ENCODE measurements at regions not wholly inside any gene's neighbourhood (a gene's known extent, or its start where the extent isn't known, plus 50 kb on each side); places are given as distances from the start of the nearest gene placed in this dataset.
"Not testable (repeated sequence)": the region's sequence is repeated elsewhere in the genome, so short reads cannot be mapped to it uniquely, and the experiment has no call there.

DNA sequence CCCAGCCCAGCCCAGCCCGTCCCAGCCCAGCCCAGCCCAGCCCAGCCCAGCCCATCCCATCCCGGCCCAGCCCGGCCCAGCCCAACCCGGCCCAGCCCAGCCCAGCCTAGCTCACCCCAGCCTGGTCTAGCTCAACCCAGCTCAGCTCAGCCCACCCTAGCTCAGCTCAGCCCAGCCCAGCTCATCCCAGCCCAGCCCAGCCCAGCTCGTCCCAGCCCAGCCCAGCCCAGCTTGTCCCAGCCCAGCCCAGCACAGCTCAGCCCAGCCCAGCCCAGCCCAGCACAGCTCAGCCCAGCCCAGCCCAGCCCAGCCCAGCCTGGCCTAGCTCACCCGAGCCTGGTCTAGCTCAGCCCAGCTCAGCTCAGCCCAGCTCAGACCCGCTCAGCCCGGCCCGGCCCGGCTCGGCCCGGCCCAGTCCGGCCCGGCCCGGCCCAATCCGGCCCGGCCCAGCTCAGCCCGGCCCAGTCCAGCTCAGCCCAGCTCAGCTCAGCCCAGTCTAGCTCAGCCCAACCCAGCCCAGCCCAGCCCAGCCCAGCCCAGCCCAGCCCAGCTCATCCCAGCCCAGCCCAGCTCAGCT lies 184.7 kb downstream of the TMEM121 start:
- H3K4me1 ChIP-seq (ENCODE audit: insufficient read depth, low read length): no peaks in the 10 kb centered on the region
- Mint-ChIP-seq H3K9me3 (ENCODE audit: unreplicated experiment) (peaks cover 6% of the 10 kb centered on the region), H3K4me1 (ENCODE audit: low read depth, unreplicated experiment) (no peaks in the 10 kb centered on the region), H3K27me3 (ENCODE audit: low read depth, unreplicated experiment) (no peaks in the 10 kb centered on the region), H3K27ac (ENCODE audit: unreplicated experiment) (no peak overlapping the region), H3K4me3 (ENCODE audit: unreplicated experiment) (no peak overlapping the region), H3K36me3 (ENCODE audit: low read depth, unreplicated experiment) (no peaks in the 10 kb centered on the region)
- no peak for TF ChIP-seq CTCF (IDR thresholded peaks at IDR 0.05; ENCODE audit: insufficient read depth, low read depth, low read length)
- no peak for TF ChIP-seq EZH2 (IDR thresholded peaks at IDR 0.05; ENCODE audit: insufficient read depth, low read length)
- no peak overlapping the region for H3K4me2 ChIP-seq (ENCODE audit: low read length)
- FAIRE-seq (no peak), DNase-seq (ENCODE audit: low read depth) (no peak)
- H3K79me2 ChIP-seq (ENCODE audit: insufficient read depth, low read length): no peaks in the 10 kb centered on the region
- no peaks in the 10 kb centered on the region for H3K27me3 ChIP-seq (ENCODE audit: insufficient read depth, low read length)
- no peaks in the 10 kb centered on the region for H4K20me1 ChIP-seq (ENCODE audit: insufficient read depth, low read length)
- H3K27ac ChIP-seq (ENCODE audit: low read depth, low read length): no peak overlapping the region
- H3K9me3 ChIP-seq (ENCODE audit: insufficient read depth, low read depth, low read length): peaks cover 8% of the 10 kb centered on the region
- no peak overlapping the region for H3K9ac ChIP-seq (ENCODE audit: low read length)
- no peak overlapping the region for H2AFZ ChIP-seq (ENCODE audit: low read depth, low read length)
- H3K4me3 ChIP-seq (ENCODE audit: insufficient read depth, low read depth, low read length): no peak overlapping the region
- H3K36me3 ChIP-seq (ENCODE audit: insufficient read depth, low read length): no peaks in the 10 kb centered on the region

DNA sequence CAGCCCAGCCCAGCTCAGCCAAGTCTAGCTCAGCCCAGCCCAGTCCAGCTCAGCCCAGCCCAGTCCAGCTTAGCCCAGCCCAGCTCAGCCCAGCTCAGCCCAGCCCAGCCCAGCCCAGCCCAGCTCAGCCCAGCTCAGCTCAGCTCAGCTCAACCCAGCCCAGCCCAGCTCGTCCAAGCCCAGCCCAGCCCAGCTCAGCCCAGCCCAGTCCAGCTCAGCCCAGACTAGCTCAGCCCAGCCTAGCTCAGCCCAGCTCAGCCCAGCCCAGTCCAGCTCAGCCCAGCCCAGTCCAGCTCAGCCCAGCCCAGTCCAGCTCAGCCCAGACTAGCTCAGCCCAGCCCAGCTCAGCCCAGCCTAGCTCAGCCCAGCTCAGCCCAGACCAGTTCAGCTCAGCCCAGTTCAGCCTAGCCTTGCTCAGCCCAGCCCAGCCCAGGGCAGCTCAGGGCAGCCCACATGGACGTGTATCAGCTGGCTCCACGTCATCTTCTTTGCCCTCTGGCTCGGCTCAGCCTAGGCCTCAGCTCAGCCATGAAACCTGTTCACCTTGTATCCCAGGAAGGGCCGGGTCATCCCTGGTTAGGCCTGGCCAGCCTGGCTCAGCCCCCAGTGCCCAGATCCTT lies 185.6 kb downstream of the TMEM121 start:
- no peaks in the 10 kb centered on the region for H3K4me1 ChIP-seq (ENCODE audit: insufficient read depth, low read length)
- Mint-ChIP-seq H3K36me3 (ENCODE audit: low read depth, unreplicated experiment) (no peaks in the 10 kb centered on the region), H3K27ac (ENCODE audit: unreplicated experiment) (no peak overlapping the region), H3K4me1 (ENCODE audit: low read depth, unreplicated experiment) (no peaks in the 10 kb centered on the region), H3K27me3 (ENCODE audit: low read depth, unreplicated experiment) (no peaks in the 10 kb centered on the region), H3K9me3 (ENCODE audit: unreplicated experiment) (peaks cover 6% of the 10 kb centered on the region), H3K4me3 (ENCODE audit: unreplicated experiment) (no peak overlapping the region)
- H3K9me3 ChIP-seq (ENCODE audit: insufficient read depth, low read depth, low read length): peaks cover 8% of the 10 kb centered on the region
- H2AFZ ChIP-seq (ENCODE audit: low read depth, low read length): no peak overlapping the region
- no peak overlapping the region for H3K27ac ChIP-seq (ENCODE audit: low read depth, low read length)
- no peak for TF ChIP-seq CTCF (IDR thresholded peaks at IDR 0.05; ENCODE audit: insufficient read depth, low read depth, low read length)
- TF ChIP-seq EZH2 (IDR thresholded peaks at IDR 0.05; ENCODE audit: insufficient read depth, low read length): no peak
- H3K4me3 ChIP-seq (ENCODE audit: insufficient read depth, low read depth, low read length): no peak overlapping the region
- H4K20me1 ChIP-seq (ENCODE audit: insufficient read depth, low read length): no peaks in the 10 kb centered on the region
- H3K27me3 ChIP-seq (ENCODE audit: insufficient read depth, low read length): no peaks in the 10 kb centered on the region
- H3K4me2 ChIP-seq (ENCODE audit: low read length): no peak overlapping the region
- no peak for FAIRE-seq
- H3K36me3 ChIP-seq (ENCODE audit: insufficient read depth, low read length): no peaks in the 10 kb centered on the region
- H3K9ac ChIP-seq (ENCODE audit: low read length): no peak overlapping the region
- no peak for DNase-seq (ENCODE audit: low read depth)
- no peaks in the 10 kb centered on the region for H3K79me2 ChIP-seq (ENCODE audit: insufficient read depth, low read length)

DNA sequence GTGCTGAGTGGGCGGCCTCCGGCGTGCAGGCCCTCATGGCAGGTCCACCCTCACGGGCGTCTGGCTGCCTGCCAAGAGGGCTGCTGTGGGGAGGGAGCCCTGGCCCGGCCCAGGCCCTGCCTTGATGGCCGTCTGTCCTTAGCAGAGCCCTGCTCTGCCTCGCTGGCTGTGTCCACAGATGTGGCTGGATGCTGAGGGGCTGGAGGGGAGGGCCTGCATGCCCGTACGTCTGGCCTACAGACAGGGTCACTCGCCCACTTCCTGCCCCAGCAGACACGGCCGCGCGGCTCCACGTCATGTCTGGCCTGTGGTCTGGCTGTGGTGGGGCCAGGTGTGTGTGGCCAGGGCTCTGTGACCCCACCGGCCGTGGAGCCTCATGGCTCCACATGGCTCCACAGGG lies 186.3 kb downstream of the TMEM121 start:
- not testable (repeated sequence) for H3K36me3 Mint-ChIP-seq (ENCODE audit: low read depth, unreplicated experiment); H3K4me2 ChIP-seq (ENCODE audit: low read length); H3K9me3 Mint-ChIP-seq (ENCODE audit: unreplicated experiment); H3K79me2 ChIP-seq (ENCODE audit: insufficient read depth, low read length); H3K4me3 Mint-ChIP-seq (ENCODE audit: unreplicated experiment); H2AFZ ChIP-seq (ENCODE audit: low read depth, low read length); FAIRE-seq; H3K4me1 Mint-ChIP-seq (ENCODE audit: low read depth, unreplicated experiment); DNase-seq (ENCODE audit: low read depth); H3K27ac ChIP-seq (ENCODE audit: low read depth, low read length); H3K4me1 ChIP-seq (ENCODE audit: insufficient read depth, low read length); H3K27me3 ChIP-seq (ENCODE audit: insufficient read depth, low read length); H3K9ac ChIP-seq (ENCODE audit: low read length); H4K20me1 ChIP-seq (ENCODE audit: insufficient read depth, low read length); H3K27ac Mint-ChIP-seq (ENCODE audit: unreplicated experiment); H3K36me3 ChIP-seq (ENCODE audit: insufficient read depth, low read length); H3K4me3 ChIP-seq (ENCODE audit: insufficient read depth, low read depth, low read length); H3K27me3 Mint-ChIP-seq (ENCODE audit: low read depth, unreplicated experiment); H3K9me3 ChIP-seq (ENCODE audit: insufficient read depth, low read depth, low read length)

GRCh38 chr14:105713160-105713559 lies 186.8 kb downstream of the TMEM121 start:
- not testable (repeated sequence) for H3K9me3 ChIP-seq (ENCODE audit: insufficient read depth, low read depth, low read length); H3K4me2 ChIP-seq (ENCODE audit: low read length); H3K4me1 Mint-ChIP-seq (ENCODE audit: low read depth, unreplicated experiment); H3K79me2 ChIP-seq (ENCODE audit: insufficient read depth, low read length); H3K4me3 Mint-ChIP-seq (ENCODE audit: unreplicated experiment); H3K36me3 ChIP-seq (ENCODE audit: insufficient read depth, low read length); H2AFZ ChIP-seq (ENCODE audit: low read depth, low read length); H3K27ac Mint-ChIP-seq (ENCODE audit: unreplicated experiment); H3K36me3 Mint-ChIP-seq (ENCODE audit: low read depth, unreplicated experiment); DNase-seq (ENCODE audit: low read depth); H3K9me3 Mint-ChIP-seq (ENCODE audit: unreplicated experiment); H3K27me3 ChIP-seq (ENCODE audit: insufficient read depth, low read length); H3K4me1 ChIP-seq (ENCODE audit: insufficient read depth, low read length); FAIRE-seq; H3K27ac ChIP-seq (ENCODE audit: low read depth, low read length); H3K27me3 Mint-ChIP-seq (ENCODE audit: low read depth, unreplicated experiment); H3K4me3 ChIP-seq (ENCODE audit: insufficient read depth, low read depth, low read length); H3K9ac ChIP-seq (ENCODE audit: low read length); H4K20me1 ChIP-seq (ENCODE audit: insufficient read depth, low read length)

- not testable (repeated sequence) for H3K4me1 ChIP-seq (ENCODE audit: insufficient read depth, low read length); H3K27me3 ChIP-seq (ENCODE audit: insufficient read depth, low read length); DNase-seq (ENCODE audit: low read depth); FAIRE-seq; H3K27me3 Mint-ChIP-seq (ENCODE audit: low read depth, unreplicated experiment); H3K9me3 Mint-ChIP-seq (ENCODE audit: unreplicated experiment); H3K27ac ChIP-seq (ENCODE audit: low read depth, low read length); H3K36me3 ChIP-seq (ENCODE audit: insufficient read depth, low read length); H3K9me3 ChIP-seq (ENCODE audit: insufficient read depth, low read depth, low read length); H3K36me3 Mint-ChIP-seq (ENCODE audit: low read depth, unreplicated experiment); H3K4me3 Mint-ChIP-seq (ENCODE audit: unreplicated experiment); H4K20me1 ChIP-seq (ENCODE audit: insufficient read depth, low read length); H2AFZ ChIP-seq (ENCODE audit: low read depth, low read length); H3K4me3 ChIP-seq (ENCODE audit: insufficient read depth, low read depth, low read length); H3K4me2 ChIP-seq (ENCODE audit: low read length); H3K4me1 Mint-ChIP-seq (ENCODE audit: low read depth, unreplicated experiment); H3K27ac Mint-ChIP-seq (ENCODE audit: unreplicated experiment); H3K79me2 ChIP-seq (ENCODE audit: insufficient read depth, low read length); H3K9ac ChIP-seq (ENCODE audit: low read length)
These were observed 187.5 kb downstream of the TMEM121 start for GRCh38 chr14:105713836-105714235.
